ENCODE measurements at regions not wholly inside any gene's neighbourhood (a gene's known extent, or its start where the extent isn't known, plus 50 kb on each side); places are given as distances from the start of the nearest gene placed in this dataset.

DNA sequence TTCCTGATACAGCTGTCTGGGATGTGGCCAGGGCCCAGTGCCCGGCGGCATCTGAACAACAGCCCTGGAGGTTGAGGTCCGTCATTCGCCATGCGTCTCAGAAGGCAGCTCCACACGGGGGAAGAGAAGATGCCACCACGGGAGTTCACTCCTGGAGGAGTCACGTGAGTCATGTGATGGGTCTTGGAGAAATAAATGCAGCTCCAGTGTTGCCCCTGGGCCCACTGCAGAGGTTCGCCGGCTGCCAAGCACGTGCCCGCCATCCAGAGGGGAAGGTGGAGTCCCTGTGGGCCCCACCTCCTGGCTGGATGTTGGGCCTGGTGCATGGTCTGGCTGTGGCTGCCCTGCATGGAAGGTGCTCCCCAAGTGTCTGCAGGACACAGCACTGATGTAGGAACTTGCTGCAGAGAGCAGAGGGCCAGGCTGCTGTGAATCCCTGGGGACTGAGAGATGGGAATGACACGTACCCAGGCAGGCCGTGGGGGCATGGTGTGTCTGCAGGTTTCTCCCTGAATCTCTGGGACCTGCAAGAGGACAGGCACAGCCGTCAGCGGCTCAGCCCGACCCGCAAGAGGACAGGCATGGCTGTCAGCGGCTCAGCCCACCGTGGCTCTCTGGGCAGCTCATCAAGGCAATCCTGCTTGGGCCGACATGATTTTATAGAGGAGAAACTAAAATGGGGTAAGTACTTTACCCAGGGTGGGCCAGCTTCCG, 418.3 kb upstream of the IRX4 start:
- TF ChIP-seq, protein P1, sequence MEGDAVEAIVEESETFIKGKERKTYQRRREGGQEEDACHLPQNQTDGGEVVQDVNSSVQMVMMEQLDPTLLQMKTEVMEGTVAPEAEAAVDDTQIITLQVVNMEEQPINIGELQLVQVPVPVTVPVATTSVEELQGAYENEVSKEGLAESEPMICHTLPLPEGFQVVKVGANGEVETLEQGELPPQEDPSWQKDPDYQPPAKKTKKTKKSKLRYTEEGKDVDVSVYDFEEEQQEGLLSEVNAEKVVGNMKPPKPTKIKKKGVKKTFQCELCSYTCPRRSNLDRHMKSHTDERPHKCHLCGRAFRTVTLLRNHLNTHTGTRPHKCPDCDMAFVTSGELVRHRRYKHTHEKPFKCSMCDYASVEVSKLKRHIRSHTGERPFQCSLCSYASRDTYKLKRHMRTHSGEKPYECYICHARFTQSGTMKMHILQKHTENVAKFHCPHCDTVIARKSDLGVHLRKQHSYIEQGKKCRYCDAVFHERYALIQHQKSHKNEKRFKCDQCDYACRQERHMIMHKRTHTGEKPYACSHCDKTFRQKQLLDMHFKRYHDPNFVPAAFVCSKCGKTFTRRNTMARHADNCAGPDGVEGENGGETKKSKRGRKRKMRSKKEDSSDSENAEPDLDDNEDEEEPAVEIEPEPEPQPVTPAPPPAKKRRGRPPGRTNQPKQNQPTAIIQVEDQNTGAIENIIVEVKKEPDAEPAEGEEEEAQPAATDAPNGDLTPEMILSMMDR (IDR thresholded peaks at IDR 0.05), result no peak
- TF ChIP-seq EZH2phosphoT487 (IDR thresholded peaks at IDR 0.05) (no peak), EZH2 (IDR thresholded peaks at IDR 0.05) (no peak)

All from neural progenitor cell (in vitro differentiated cells).